Mesenchymal stem cell (in vitro differentiated cells and primary cell): ENCODE measurements at regions not wholly inside any gene's neighbourhood (a gene's known extent, or its start where the extent isn't known, plus 50 kb on each side); places are given as distances from the start of the nearest gene placed in this dataset.

Experiments
- DNase-seq: peaks from one replicate; pipeline ENCODE4 v3.0.0-alpha.2; 2013
- H2AFZ ChIP-seq: one replicate; pipeline ENCODE4 v1.6.1; 2013; ENCODE audit warnings: low read depth, mild to moderate bottlenecking, control low read depth, inconsistent platforms, low read length, moderate library complexity
- H2AK5ac ChIP-seq: 2 replicates; pipeline ENCODE4 v1.6.1; 2013; ENCODE audit warnings: low read length, moderate library complexity, mild to moderate bottlenecking, inconsistent platforms; ENCODE audit not compliant: severe bottlenecking
- H2BK120ac ChIP-seq: one replicate; pipeline ENCODE4 v1.6.1; 2013; ENCODE audit warnings: low read depth, mild to moderate bottlenecking, inconsistent platforms, low read length, moderate library complexity
- H2BK12ac ChIP-seq, 2 experiments: one replicate each; pipeline ENCODE4 v1.6.1; 2013; ENCODE audit warnings: inconsistent platforms in 2 of 2, low read length in 2 of 2, mild to moderate bottlenecking in 2 of 2, moderate library complexity in 2 of 2, control low read depth in 1 of 2
- H2BK15ac ChIP-seq: one replicate; pipeline ENCODE4 v1.6.1; 2013; ENCODE audit warnings: mild to moderate bottlenecking, low read depth, inconsistent platforms; ENCODE audit not compliant: poor library complexity, severe bottlenecking
- H2BK5ac ChIP-seq: 2 replicates; pipeline ENCODE4 v1.6.1; 2013; ENCODE audit warnings: low read depth, mild to moderate bottlenecking, low read length, control low read depth, inconsistent platforms; ENCODE audit not compliant: poor library complexity, severe bottlenecking
- H3K14ac ChIP-seq, 2 experiments: one replicate each; pipeline ENCODE4 v1.6.1; 2013; ENCODE audit warnings: inconsistent platforms in 2 of 2, low read length in 2 of 2, control low read depth in 1 of 2, mild to moderate bottlenecking in 1 of 2, moderate library complexity in 1 of 2
- H3K18ac ChIP-seq, 2 experiments: one replicate each; pipeline ENCODE4 v1.6.1; 2013; ENCODE audit warnings: inconsistent platforms in 2 of 2, low read length in 2 of 2, control low read depth in 1 of 2, low read depth in 1 of 2, mild to moderate bottlenecking in 1 of 2
- H3K23ac ChIP-seq, 2 experiments: one replicate each; pipeline ENCODE4 v1.6.1; 2013; ENCODE audit warnings: inconsistent platforms in 2 of 2, low read length in 2 of 2, mild to moderate bottlenecking in 2 of 2, moderate library complexity in 2 of 2, control low read depth in 1 of 2
- H3K27ac ChIP-seq: 2 replicates; pipeline ENCODE4 v1.5.1; 2013; ENCODE audit warnings: mild to moderate bottlenecking, moderate library complexity, low read length, control low read depth, inconsistent platforms; ENCODE audit not compliant: poor library complexity, severe bottlenecking
- H3K27me3 ChIP-seq, 2 experiments: 2 replicates each; pipeline versions ENCODE4 v1.6.1 to v1.7.0; 2013; ENCODE audit warnings: low read length in 2 of 2, mild to moderate bottlenecking in 2 of 2, moderate library complexity in 2 of 2, control low read depth in 1 of 2, inconsistent platforms in 1 of 2; ENCODE audit not compliant: control insufficient read depth in 1 of 2, insufficient read depth in 1 of 2
- H3K36me3 ChIP-seq, 2 experiments: 2 replicates each; pipeline versions ENCODE4 v1.6.1 to v1.7.0; 2013; ENCODE audit warnings: low read length in 2 of 2, control low read depth in 1 of 2, inconsistent platforms in 1 of 2, low read depth in 1 of 2, mild to moderate bottlenecking in 1 of 2; ENCODE audit not compliant: insufficient read depth in 2 of 2, control insufficient read depth in 1 of 2
- H3K4ac ChIP-seq, 2 experiments: one replicate each; pipeline ENCODE4 v1.6.1; 2013; ENCODE audit warnings: inconsistent platforms in 2 of 2, low read length in 2 of 2, mild to moderate bottlenecking in 2 of 2, moderate library complexity in 2 of 2, control low read depth in 1 of 2, low read depth in 1 of 2
- H3K4me1 ChIP-seq: 2 replicates; pipeline ENCODE4 v1.6.1; 2013; ENCODE audit warnings: low read depth, low read length, control low read depth; ENCODE audit not compliant: control insufficient read depth, insufficient read depth
- H3K4me2 ChIP-seq: 2 replicates; pipeline ENCODE4 v1.6.1; 2013; ENCODE audit warnings: low read length, mild to moderate bottlenecking, inconsistent platforms; ENCODE audit not compliant: poor library complexity, severe bottlenecking
- H3K4me3 ChIP-seq, 2 experiments: 2 replicates each; pipeline versions ENCODE4 v1.5.1 to v1.7.0; 2013; ENCODE audit warnings: low read length in 2 of 2, mild to moderate bottlenecking in 2 of 2, control low read depth in 1 of 2, low read depth in 1 of 2; ENCODE audit not compliant: insufficient read depth in 1 of 2
- H3K79me1 ChIP-seq: replicated peaks from 2 replicates; pipeline ENCODE4 v1.6.1; 2013; ENCODE audit warnings: mild to moderate bottlenecking, control low read depth, low read length, inconsistent platforms; ENCODE audit not compliant: poor library complexity, severe bottlenecking
- H3K9ac ChIP-seq: 2 replicates; pipeline ENCODE4 v1.7.0; 2013; ENCODE audit warnings: mild to moderate bottlenecking, low read length, moderate library complexity
- H3K9me3 ChIP-seq: 2 replicates; pipeline ENCODE4 v1.7.0; 2013; ENCODE audit warnings: mild to moderate bottlenecking, low read length; ENCODE audit not compliant: control insufficient read depth
- H4K8ac ChIP-seq: one replicate; pipeline ENCODE4 v1.6.1; 2013; ENCODE audit warnings: inconsistent platforms, mild to moderate bottlenecking, low read length, moderate library complexity
- H4K91ac ChIP-seq: one replicate; pipeline ENCODE4 v1.6.1; 2013; ENCODE audit warnings: mild to moderate bottlenecking, low read length, inconsistent platforms
- WGBS: methylation state at CpG from one replicate; pipeline ENCODE4 v1.1.7; 2013; ENCODE audit warnings: mixed read lengths; 5-methylcytosine and 5-hydroxymethylcytosine counted together

DNA sequence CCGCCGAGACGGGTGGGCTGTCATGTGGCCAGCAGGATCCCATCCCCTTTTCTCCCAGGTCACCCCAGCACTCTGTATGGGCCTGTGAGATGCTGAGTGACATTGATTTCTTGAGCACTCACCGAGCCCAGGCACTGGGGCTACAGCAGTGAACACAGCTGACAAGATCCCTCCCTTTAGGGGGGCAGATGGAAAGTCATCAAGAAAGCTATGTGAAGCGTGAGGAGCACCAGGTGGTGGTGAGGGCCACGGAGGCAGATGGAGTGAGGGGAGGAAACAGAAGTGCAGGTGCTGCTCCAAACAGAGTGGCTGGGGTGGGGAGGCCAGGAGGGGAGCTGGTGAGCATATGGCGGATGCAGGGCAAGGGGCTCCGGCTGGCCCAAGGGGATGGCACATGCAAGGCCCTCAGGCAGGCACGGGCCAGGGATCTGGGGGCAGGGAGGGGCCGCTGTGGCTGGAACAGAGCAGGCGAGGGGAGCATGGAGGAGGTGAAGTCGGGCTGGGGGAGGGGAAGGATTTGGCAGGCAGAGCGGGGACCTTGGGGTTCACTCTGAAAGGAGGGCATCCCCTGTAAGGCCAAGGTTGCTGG, 184.0 kb downstream of the BMP7 start:
- H2BK12ac ChIP-seq, result no peak overlapping the region
- no peaks in the 10 kb centered on the region for H3K79me1 ChIP-seq
- H3K23ac ChIP-seq, result no peak overlapping the region
- H3K27me3 ChIP-seq, result peaks cover under 1 to 42% of the 10 kb centered on the region in 2 experiments
- 77% methylated on average over 12 of the region's 13 CpGs for WGBS
- H3K14ac ChIP-seq, result no peak overlapping the region
- H3K4me1 ChIP-seq, result peaks cover 2% of the 10 kb centered on the region
- H3K4ac ChIP-seq, result no peak overlapping the region
- H3K36me3 ChIP-seq, result no peaks in the 10 kb centered on the region
- H4K91ac ChIP-seq, result no peak overlapping the region
- no peak overlapping the region for H2AK5ac ChIP-seq
- no peak overlapping the region for H2BK120ac ChIP-seq
- H3K9ac ChIP-seq, result no peak overlapping the region
- no peak overlapping the region for H3K4me2 ChIP-seq
- no peak overlapping the region for H2BK5ac ChIP-seq
- peaks cover 27% of the 10 kb centered on the region for H3K9me3 ChIP-seq
- H2BK15ac ChIP-seq, result no peak overlapping the region
- no peak overlapping the region for H3K4me3 ChIP-seq
- H3K18ac ChIP-seq, result no peak overlapping the region
- H3K27ac ChIP-seq, result no peak overlapping the region
- no peak for DNase-seq
- no peak overlapping the region for H4K8ac ChIP-seq
- H2AFZ ChIP-seq, result no peak overlapping the region

DNA sequence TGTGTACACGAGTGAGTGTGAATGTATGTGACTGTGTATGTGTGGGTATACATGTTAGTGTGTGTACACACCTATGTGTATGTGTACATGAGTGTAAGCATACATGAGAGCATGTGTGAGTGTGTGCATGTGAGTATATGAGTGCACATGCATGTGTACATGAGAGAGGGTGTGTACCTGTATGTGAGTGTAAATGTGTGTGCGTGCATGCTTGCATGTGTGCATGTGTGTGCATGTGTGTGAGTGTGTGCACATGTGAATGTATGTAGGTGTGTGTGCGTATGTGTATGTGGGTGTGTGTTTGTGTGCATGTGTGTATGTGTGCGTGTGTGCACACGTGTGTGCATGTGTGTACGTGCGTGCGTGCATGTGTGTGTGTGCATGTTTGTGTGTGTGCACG, 183.4 kb downstream of the BMP7 start:
- Histone ChIP-seq H2AK5ac (no peak overlapping the region), H3K18ac (no peak overlapping the region), H3K4me1 (peaks cover 2% of the 10 kb centered on the region), H3K27ac (no peak overlapping the region), H3K79me1 (no peaks in the 10 kb centered on the region), H4K91ac (no peak overlapping the region), H3K9ac (no peak overlapping the region), H2BK12ac (no peak overlapping the region), H3K4ac (no peak overlapping the region), H3K4me2 (no peak overlapping the region), H3K36me3 (no peaks in the 10 kb centered on the region), H3K14ac (no peak overlapping the region), H2BK15ac (no peak overlapping the region), H2BK5ac (no peak overlapping the region), H4K8ac (no peak overlapping the region), H2AFZ (no peak overlapping the region), H2BK120ac (no peak overlapping the region), H3K27me3 (peaks cover 7 to 48% of the 10 kb centered on the region in 2 experiments), H3K4me3 (no peak overlapping the region), H3K9me3 (peaks cover 25% of the 10 kb centered on the region), H3K23ac (no peak overlapping the region)
- 94% methylated on average over 9 of the region's 9 CpGs for WGBS
- no peak for DNase-seq

DNA sequence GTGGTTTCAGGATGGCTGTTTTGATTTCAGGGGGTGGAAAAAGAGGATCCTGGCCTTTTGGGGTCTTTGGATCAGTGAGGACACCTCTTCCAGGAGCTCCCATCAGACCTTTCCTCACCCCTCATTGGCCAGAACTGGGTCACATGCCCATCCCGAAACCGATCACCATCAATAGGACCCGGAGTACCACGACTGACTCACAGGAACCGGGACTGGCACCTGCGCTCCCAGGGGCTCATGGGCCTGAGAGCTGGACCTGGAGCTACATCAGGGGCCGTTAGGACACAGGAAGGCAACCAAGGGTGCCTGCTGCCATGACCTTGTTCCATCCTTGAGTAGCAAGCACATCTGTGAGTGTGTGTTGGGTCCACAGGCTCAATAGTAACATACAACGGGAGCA, 180.4 kb downstream of the BMP7 start:
- H2BK15ac ChIP-seq, result no peak overlapping the region
- no peak overlapping the region for H3K4me2 ChIP-seq
- H2BK5ac ChIP-seq, result no peak overlapping the region
- no peak overlapping the region for H4K91ac ChIP-seq
- H3K36me3 ChIP-seq, result no peaks in the 10 kb centered on the region
- no peak overlapping the region for H3K18ac ChIP-seq
- no peak overlapping the region for H3K14ac ChIP-seq
- H3K4me1 ChIP-seq, result peaks cover 6% of the 10 kb centered on the region
- 78% methylated on average over 8 of the region's 8 CpGs for WGBS
- no peak for DNase-seq
- H4K8ac ChIP-seq, result no peak overlapping the region
- H3K79me1 ChIP-seq, result no peaks in the 10 kb centered on the region
- H3K23ac ChIP-seq, result no peak overlapping the region
- no peak overlapping the region for H3K4me3 ChIP-seq
- H3K4ac ChIP-seq, result no peak overlapping the region
- no peak overlapping the region for H3K27ac ChIP-seq
- no peak overlapping the region for H2BK12ac ChIP-seq
- peaks cover 8% of the 10 kb centered on the region for H3K9me3 ChIP-seq
- no peak overlapping the region for H2BK120ac ChIP-seq
- H3K27me3 ChIP-seq, result peaks cover 19 to 67% of the 10 kb centered on the region in 2 experiments
- no peak overlapping the region for H2AFZ ChIP-seq
- no peak overlapping the region for H2AK5ac ChIP-seq
- H3K9ac ChIP-seq, result no peak overlapping the region

DNA sequence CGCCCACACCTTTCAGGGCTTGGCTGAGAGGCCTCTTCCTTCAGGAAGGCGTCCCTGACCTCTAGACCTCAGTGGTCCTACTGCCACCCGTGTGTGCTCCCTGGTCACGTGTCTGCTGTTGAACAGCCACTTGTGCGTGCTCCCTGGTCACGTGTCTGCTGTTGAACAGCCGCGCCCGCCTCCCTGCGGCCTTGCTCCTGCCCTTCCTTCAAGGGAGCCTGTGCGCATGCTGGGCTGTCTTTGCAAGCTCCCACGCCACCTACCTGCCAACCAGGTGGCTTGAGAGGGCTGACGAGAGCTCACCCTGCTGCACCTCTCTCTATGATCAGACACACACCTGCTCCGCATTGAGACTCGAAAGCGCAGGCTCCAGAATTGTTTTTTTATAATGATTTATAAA, 179.3 kb downstream of the BMP7 start:
- Histone ChIP-seq H2AFZ (no peak overlapping the region), H3K4me1 (peaks cover 8% of the 10 kb centered on the region), H3K4me2 (no peak overlapping the region), H2BK15ac (no peak overlapping the region), H4K91ac (no peak overlapping the region), H2BK5ac (no peak overlapping the region), H3K27me3 (peaks cover 19 to 62% of the 10 kb centered on the region in 2 experiments), H3K79me1 (no peaks in the 10 kb centered on the region), H3K36me3 (no peaks in the 10 kb centered on the region), H2AK5ac (no peak overlapping the region), H3K9ac (no peak overlapping the region), H2BK12ac (no peak overlapping the region), H3K9me3 (peaks cover 8% of the 10 kb centered on the region), H3K23ac (no peak overlapping the region), H3K4me3 (no peak overlapping the region), H4K8ac (no peak overlapping the region), H3K14ac (no peak overlapping the region), H3K18ac (no peak overlapping the region), H2BK120ac (no peak overlapping the region), H3K27ac (no peak overlapping the region), H3K4ac (no peak overlapping the region)
- 64% methylated on average over 10 of the region's 16 CpGs for WGBS
- no peak for DNase-seq
